ENCODE measurements at regions not wholly inside any gene's neighbourhood (a gene's known extent, or its start where the extent isn't known, plus 50 kb on each side); places are given as distances from the start of the nearest gene placed in this dataset.
"Not testable (repeated sequence)": the region's sequence is repeated elsewhere in the genome, so short reads cannot be mapped to it uniquely, and the experiment has no call there.

DNA sequence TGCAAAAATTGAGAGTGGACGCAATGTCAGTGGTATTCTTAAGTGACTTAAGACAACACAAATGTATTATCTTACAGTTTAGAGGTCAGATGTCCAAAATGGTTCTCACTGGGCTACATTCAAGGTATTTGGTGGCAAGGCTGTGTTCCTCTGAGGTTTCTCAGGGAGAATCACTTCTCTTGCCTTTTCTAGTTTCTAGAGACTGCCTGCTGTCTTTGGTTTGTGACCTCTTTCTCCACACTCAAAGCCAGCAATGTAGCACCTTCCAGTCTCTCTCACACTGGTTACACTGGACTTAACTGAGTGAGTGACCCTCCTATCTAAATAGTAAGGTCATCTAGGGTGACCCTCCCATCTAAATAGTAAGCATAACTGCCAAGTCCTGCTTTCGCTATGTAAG lies 613.2 kb upstream of the COBL start:
- no peak for ATAC-seq
- ChIA-PET CTCF (no interaction called here), POLR2A (no interaction called here)
- no peak for DNase-seq
- no peak overlapping the region for H3K27ac Mint-ChIP-seq
- no peaks in the 10 kb centered on the region for H3K27me3 Mint-ChIP-seq (ENCODE audit: low read depth)
- H3K4me3 Mint-ChIP-seq, result no peak overlapping the region
- no peaks in the 10 kb centered on the region for H3K36me3 Mint-ChIP-seq (ENCODE audit: low read depth)
- no peaks in the 10 kb centered on the region for H3K4me1 Mint-ChIP-seq (ENCODE audit: low read depth)
- peaks cover 7% of the 10 kb centered on the region for H3K9me3 Mint-ChIP-seq (ENCODE audit: insufficient read depth)

DNA sequence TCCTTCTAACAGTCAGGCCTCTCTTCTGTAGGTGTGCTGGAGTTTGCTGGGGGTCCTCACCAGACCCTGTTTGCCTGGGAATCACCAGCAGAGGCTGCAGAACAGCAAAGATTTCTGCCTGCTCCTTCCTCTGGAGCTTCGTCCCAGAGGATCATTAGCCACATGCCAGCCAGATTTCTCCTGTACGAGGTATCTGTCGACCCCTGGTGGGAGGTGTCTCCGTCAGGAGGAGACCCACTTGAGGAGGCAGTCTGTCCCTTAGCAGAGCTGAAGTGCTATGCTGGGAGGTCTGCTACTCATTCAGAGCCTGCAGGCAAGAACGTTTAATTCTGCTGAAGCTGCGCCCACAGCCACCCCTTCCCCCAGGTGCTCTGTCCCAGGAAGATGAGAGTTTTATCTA lies 611.1 kb upstream of the COBL start:
- H3K27ac Mint-ChIP-seq, result no peak overlapping the region
- CTCF ChIA-PET, result no interaction called here
- POLR2A ChIA-PET, result no interaction called here
- no peaks in the 10 kb centered on the region for H3K4me1 Mint-ChIP-seq (ENCODE audit: low read depth)
- H3K36me3 Mint-ChIP-seq (ENCODE audit: low read depth), result no peaks in the 10 kb centered on the region
- H3K4me3 Mint-ChIP-seq, result no peak overlapping the region
- ATAC-seq, result no peak
- DNase-seq, result no peak
- no peaks in the 10 kb centered on the region for H3K27me3 Mint-ChIP-seq (ENCODE audit: low read depth)
- peaks cover 7% of the 10 kb centered on the region for H3K9me3 Mint-ChIP-seq (ENCODE audit: insufficient read depth)

DNA sequence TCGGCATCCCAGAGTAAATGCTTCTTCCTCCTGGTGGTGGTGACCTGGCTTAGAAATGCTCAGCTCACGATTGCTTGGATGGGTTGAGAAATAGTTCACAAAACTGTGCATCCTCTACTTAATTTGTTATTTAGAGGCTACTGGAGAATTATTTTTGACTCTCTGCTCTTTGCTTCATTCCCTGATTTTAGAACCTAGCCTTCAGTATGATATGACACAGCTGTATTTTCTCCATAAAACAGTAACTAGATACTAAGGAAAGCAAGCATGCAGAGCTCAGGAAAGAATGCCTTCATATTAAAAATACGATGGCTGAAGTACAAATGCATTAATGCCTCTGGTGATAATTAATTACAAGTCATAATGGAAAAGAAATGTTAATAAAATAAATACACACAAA lies 602.0 kb upstream of the COBL start:
- ChIA-PET CTCF (no interaction called here), POLR2A (no interaction called here)
- no peaks in the 10 kb centered on the region for H3K27me3 Mint-ChIP-seq (ENCODE audit: low read depth)

DNA sequence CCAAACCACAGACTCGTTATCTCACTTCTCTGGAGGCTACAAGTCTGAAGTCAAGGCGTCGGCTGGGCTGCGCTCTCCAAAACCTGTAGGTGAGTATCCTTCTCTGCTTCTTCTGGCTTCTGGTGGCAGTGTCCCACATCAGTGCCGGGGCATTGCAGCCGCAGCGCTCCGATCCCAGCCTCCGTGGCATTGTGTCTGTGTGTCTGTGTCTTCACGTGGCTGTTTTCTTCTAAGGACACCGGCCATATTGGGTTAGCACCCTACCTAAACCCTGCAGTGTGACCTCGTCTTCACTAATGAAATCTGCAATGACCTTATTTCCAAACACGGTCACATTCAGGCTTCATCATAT lies 584.9 kb upstream of the COBL start:
- DNase-seq (no peak), ATAC-seq (no peak)
- no peaks in the 10 kb centered on the region for H3K36me3 Mint-ChIP-seq (ENCODE audit: low read depth)
- H3K9me3 Mint-ChIP-seq (ENCODE audit: insufficient read depth), result peaks cover 5% of the 10 kb centered on the region
- no peak overlapping the region for H3K27ac Mint-ChIP-seq
- no peak overlapping the region for H3K4me3 Mint-ChIP-seq
- ChIA-PET CTCF (no interaction called here), POLR2A (no interaction called here)
- H3K4me1 Mint-ChIP-seq (ENCODE audit: low read depth), result no peaks in the 10 kb centered on the region
- no peaks in the 10 kb centered on the region for H3K27me3 Mint-ChIP-seq (ENCODE audit: low read depth)

More for the DNA sequence above, 602.0 kb upstream of the COBL start:
- Mint-ChIP-seq H3K9me3 (ENCODE audit: insufficient read depth) (no peaks in the 10 kb centered on the region), H3K27ac (no peak overlapping the region), H3K4me3 (no peak overlapping the region), H3K36me3 (ENCODE audit: low read depth) (no peaks in the 10 kb centered on the region), H3K4me1 (ENCODE audit: low read depth) (no peaks in the 10 kb centered on the region)
- ATAC-seq (no peak), DNase-seq (no peak)

DNA sequence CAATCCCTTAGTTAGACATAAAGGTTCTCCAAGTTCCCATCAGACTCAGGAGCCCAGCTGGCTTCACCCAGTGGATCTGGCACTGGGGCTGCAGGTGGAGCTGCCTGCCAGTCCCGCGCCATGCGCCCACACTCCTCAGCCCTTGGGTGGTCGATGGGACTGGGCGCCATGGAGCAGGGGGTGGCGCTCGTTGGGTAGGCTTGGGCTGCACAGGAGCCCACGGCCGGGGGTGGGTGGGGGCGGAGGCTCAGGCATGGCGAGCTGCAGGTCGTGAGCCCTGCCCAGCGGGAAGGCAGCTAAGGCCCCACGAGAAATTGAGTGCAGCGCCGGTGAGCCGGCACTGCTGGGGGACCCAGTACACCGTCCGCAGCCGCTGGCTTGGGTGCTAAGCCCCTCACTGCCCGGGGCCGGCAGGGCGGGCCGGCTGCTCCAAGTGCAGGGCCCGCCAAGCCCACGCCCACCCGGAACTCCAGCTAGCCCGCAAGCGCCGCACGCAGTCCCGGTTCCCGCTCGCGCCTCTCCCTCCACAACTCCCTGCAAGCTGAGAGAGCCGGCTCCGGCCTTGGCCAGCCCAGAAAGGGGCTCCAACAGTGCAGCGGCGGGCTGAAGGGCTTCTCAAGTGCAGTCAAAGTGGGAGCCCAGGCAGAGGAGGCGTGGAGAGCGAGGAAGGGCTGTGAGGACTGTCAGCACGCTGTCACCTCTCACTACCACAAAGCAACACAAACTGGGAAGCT lies 584.3 kb upstream of the COBL start:
- H3K9me3 Mint-ChIP-seq (ENCODE audit: insufficient read depth); H3K4me3 Mint-ChIP-seq; CTCF ChIA-PET; H3K27ac Mint-ChIP-seq; POLR2A ChIA-PET; H3K27me3 Mint-ChIP-seq (ENCODE audit: low read depth); DNase-seq; H3K36me3 Mint-ChIP-seq (ENCODE audit: low read depth); ATAC-seq; H3K4me1 Mint-ChIP-seq (ENCODE audit: low read depth): not testable (repeated sequence)

DNA sequence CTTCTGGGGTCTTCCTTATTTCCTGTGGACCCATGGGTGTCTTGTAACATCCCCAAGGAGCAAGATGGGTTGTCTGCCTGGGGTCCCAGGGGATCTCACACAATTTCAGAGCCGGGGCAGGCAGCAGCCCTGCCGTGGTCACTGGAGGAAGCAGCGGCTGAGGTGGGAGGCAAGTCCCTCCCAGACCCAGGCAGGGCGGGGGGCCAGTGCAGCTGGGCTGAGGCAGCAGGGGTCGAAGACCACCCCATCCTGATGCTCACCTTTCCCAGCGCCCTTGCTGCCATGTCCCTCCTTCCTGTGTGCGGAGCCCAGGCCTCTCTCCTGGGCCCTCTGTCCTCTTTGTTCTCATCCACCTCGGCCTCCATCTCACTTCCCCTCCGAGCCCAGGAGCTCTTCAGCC lies 583.0 kb upstream of the COBL start:
- Mint-ChIP-seq H3K9me3 (ENCODE audit: insufficient read depth) (peaks cover 5% of the 10 kb centered on the region), H3K4me1 (ENCODE audit: low read depth) (no peaks in the 10 kb centered on the region), H3K27ac (no peak overlapping the region), H3K27me3 (ENCODE audit: low read depth) (no peaks in the 10 kb centered on the region), H3K4me3 (no peak overlapping the region), H3K36me3 (ENCODE audit: low read depth) (no peaks in the 10 kb centered on the region)
- ChIA-PET POLR2A (no interaction called here), CTCF (no interaction called here)
- ATAC-seq (no peak), DNase-seq (no peak)

DNA sequence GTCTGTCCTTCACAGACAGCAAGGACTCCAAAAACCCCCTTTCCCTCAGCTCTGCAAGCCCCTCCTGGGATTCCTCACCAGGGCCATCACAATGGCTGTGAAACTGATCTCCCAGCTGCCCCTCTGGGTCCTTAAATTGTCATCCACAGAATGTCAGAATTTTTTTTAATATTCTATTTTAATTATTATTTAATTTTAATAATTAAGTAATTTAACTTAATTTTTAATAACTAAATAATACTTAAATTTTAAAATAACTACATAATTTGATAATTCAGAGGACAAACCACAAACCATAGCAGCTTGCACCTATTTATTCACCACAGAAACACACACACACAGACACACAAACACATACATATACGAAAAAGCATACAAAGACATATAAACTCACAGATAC lies 565.8 kb upstream of the COBL start:
- DNase-seq (no peak), ATAC-seq (no peak)
- Mint-ChIP-seq H3K27me3 (ENCODE audit: low read depth) (no peaks in the 10 kb centered on the region), H3K9me3 (ENCODE audit: insufficient read depth) (peaks cover 4% of the 10 kb centered on the region), H3K4me1 (ENCODE audit: low read depth) (no peaks in the 10 kb centered on the region), H3K36me3 (ENCODE audit: low read depth) (no peaks in the 10 kb centered on the region), H3K4me3 (no peak overlapping the region), H3K27ac (no peak overlapping the region)
- ChIA-PET CTCF (no interaction called here), POLR2A (no interaction called here)

DNA sequence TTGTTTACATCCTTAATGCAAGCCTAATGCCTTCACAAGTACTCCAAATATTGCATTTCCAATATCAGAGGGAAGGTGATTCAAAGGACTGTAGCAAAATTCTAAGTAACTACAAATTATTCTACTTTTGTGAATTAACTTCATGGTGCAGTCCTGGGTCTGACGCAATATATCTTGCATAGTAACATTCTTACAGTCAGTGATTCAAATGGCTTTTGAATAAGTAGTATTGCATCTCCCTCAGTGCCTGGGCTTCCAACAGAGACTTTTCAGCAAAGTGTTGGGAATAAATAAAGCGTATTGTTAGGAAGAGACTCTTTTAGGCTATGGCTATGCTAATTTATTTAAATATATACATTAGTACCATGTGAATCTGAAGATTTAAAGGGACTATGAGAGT lies 564.7 kb upstream of the COBL start:
- Mint-ChIP-seq H3K4me1 (ENCODE audit: low read depth) (no peaks in the 10 kb centered on the region), H3K4me3 (no peak overlapping the region), H3K36me3 (ENCODE audit: low read depth) (no peaks in the 10 kb centered on the region), H3K27me3 (ENCODE audit: low read depth) (no peaks in the 10 kb centered on the region), H3K9me3 (ENCODE audit: insufficient read depth) (peaks cover 4% of the 10 kb centered on the region), H3K27ac (no peak overlapping the region)
- DNase-seq (no peak), ATAC-seq (no peak)
- POLR2A ChIA-PET, result no interaction called here
- CTCF ChIA-PET, result no interaction called here

DNA sequence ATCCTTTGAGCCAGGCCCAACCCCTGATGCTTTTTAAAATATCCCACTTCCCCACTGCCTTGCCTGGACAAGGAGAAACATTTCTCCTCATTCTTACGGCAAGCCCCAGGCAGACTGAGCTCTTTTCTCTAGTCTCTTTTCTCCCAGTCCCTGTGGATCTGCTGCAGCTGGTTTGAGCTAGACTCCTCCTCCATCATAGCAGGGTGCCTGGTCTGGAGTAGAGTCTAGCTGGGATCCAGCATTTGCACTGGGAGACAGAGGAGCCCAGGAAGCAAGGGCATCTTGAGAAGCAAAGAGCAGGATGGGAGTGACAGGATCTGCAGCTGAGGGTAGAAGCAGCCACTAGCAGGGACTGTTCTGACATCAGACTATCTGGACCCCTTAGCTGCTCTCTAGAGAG lies 562.3 kb upstream of the COBL start:
- DNase-seq, result no peak
- Mint-ChIP-seq H3K27ac (no peak overlapping the region), H3K4me3 (no peak overlapping the region), H3K4me1 (ENCODE audit: low read depth) (no peaks in the 10 kb centered on the region), H3K9me3 (ENCODE audit: insufficient read depth) (peaks cover 4% of the 10 kb centered on the region), H3K36me3 (ENCODE audit: low read depth) (no peaks in the 10 kb centered on the region), H3K27me3 (ENCODE audit: low read depth) (no peaks in the 10 kb centered on the region)
- no peak for ATAC-seq
- POLR2A ChIA-PET, result no interaction called here
- CTCF ChIA-PET, result no interaction called here

DNA sequence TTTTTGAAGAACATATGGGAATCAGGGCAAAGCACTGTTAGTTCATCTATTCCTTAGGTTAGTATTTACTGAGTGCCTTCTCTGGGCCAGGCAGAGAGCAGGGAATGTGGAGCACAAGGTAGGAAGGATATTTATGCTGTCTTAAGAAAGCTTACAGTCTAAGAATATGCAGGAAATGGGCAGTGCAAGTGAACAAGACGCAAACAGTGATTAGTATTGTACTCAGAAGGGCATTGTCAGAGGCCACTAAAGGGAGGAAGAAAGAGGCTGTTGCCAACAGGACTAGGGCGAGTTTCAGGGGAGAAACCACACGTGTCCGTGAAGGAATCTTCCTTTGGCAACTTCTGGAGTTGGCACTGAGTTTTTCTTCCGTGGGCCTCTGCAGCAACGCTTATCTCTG lies 552.8 kb upstream of the COBL start:
- ChIA-PET CTCF (no interaction called here), POLR2A (no interaction called here)
- H3K27ac Mint-ChIP-seq, result no peak overlapping the region

DNA sequence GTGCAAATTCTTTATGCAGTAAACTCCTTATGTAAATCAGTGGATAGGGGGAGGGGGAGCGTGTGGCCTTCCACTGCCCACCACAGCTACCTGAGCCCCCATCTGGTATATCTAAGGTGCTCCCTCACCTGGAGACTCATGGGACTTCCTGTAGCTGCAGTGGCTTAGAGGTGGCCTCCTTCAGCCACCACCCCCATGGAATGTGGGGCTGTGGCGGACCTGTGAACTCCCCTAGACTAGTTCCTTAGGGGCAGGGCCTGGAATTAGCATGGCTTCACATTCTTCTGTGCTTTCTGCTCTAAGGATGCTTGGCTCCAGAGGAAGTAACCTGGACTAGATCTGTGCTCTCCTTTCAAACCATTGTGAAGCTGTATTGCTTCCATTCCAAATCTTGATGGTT lies 550.5 kb upstream of the COBL start:
- POLR2A ChIA-PET, result no interaction called here
- no peaks in the 10 kb centered on the region for H3K4me1 Mint-ChIP-seq (ENCODE audit: low read depth)
- CTCF ChIA-PET, result no interaction called here

More for the DNA sequence above, 552.8 kb upstream of the COBL start:
- no peaks in the 10 kb centered on the region for H3K9me3 Mint-ChIP-seq (ENCODE audit: insufficient read depth)
- H3K36me3 Mint-ChIP-seq (ENCODE audit: low read depth), result no peaks in the 10 kb centered on the region
- no peaks in the 10 kb centered on the region for H3K4me1 Mint-ChIP-seq (ENCODE audit: low read depth)
- ATAC-seq, result no peak
- no peak overlapping the region for H3K4me3 Mint-ChIP-seq
- no peaks in the 10 kb centered on the region for H3K27me3 Mint-ChIP-seq (ENCODE audit: low read depth)
- DNase-seq, result no peak

DNA sequence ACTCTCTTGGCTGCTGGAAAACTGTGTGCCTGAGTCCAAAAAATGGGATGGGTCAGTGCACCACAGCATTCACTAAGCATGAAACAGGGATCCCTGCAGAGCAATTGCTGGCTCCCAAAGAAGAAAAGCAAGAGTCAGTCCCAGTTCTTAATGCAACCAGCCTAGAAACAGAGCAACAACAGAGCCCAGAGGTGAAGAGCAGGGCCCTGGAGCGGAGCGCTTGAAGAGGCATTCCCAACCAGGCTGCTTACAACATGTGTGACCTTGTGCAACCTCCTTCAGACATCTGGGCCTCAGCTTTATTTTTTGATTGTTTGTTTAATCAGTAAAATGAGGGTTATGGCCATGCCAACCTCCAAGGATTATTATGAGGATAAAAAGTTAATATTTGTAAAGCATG lies 543.7 kb upstream of the COBL start:
- no peak overlapping the region for H3K27ac Mint-ChIP-seq
- H3K36me3 Mint-ChIP-seq (ENCODE audit: low read depth), result no peaks in the 10 kb centered on the region
- ATAC-seq (no peak), DNase-seq (no peak)
- H3K4me1 Mint-ChIP-seq (ENCODE audit: low read depth), result no peaks in the 10 kb centered on the region
- CTCF ChIA-PET, result interaction anchor here (0.5 kb wide), 1 partner anchor 719 kb away, joined by 3 read pairs; no protein-coding TSS in a partner anchor
- POLR2A ChIA-PET, result no interaction called here
- H3K27me3 Mint-ChIP-seq (ENCODE audit: low read depth), result no peaks in the 10 kb centered on the region
- H3K9me3 Mint-ChIP-seq (ENCODE audit: insufficient read depth), result peaks cover 4% of the 10 kb centered on the region
- no peak overlapping the region for H3K4me3 Mint-ChIP-seq

More for the DNA sequence above, 550.5 kb upstream of the COBL start:
- H3K4me3 Mint-ChIP-seq, result no peak overlapping the region
- no peaks in the 10 kb centered on the region for H3K9me3 Mint-ChIP-seq (ENCODE audit: insufficient read depth)
- DNase-seq (no peak), ATAC-seq (no peak)
- H3K27ac Mint-ChIP-seq, result no peak overlapping the region
- no peaks in the 10 kb centered on the region for H3K36me3 Mint-ChIP-seq (ENCODE audit: low read depth)
- H3K27me3 Mint-ChIP-seq (ENCODE audit: low read depth), result no peaks in the 10 kb centered on the region

DNA sequence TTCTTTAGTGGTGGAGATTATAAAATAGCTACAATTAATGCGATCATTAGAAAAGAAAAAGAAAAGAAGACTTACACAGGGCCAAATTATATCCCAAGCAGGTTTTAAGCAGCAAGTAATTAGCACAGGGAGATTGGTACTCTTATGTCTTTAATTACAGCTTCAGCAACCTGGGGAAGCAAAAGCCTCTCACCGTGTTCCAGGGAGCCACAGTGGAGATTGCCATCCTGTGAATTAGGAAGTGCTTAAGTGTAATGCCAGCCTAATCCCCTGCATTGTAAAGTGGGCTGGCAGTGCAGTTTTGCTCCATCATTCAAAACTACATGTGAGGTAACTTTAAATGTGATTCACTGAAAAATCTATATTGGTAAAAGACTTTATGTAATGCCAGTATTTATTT lies 533.5 kb upstream of the COBL start:
- POLR2A ChIA-PET, result no interaction called here
- CTCF ChIA-PET, result no interaction called here
- Mint-ChIP-seq H3K27me3 (ENCODE audit: low read depth) (no peaks in the 10 kb centered on the region), H3K36me3 (ENCODE audit: low read depth) (no peaks in the 10 kb centered on the region), H3K4me3 (no peak overlapping the region), H3K4me1 (ENCODE audit: low read depth) (no peaks in the 10 kb centered on the region), H3K27ac (no peak overlapping the region), H3K9me3 (ENCODE audit: insufficient read depth) (no peaks in the 10 kb centered on the region)
- DNase-seq (no peak), ATAC-seq (no peak)

Data from activated CD8-positive, alpha-beta T cell treated with anti-CD3 and anti-CD28 coated beads, Interleukin-2, amount 10 ng/mL, durations not matched to agents 7 days and 5 days (primary cell).